GM12872 (cell line): ENCODE measurements at regions not wholly inside any gene's neighbourhood (a gene's known extent, or its start where the extent isn't known, plus 50 kb on each side); places are given as distances from the start of the nearest gene placed in this dataset.

Experiments
- TF ChIP-seq, protein P1 (sequence below): IDR thresholded peaks from 3 replicates; pipeline ENCODE4 v1.5.1; 2011; ENCODE audit warnings: low read depth, mild to moderate bottlenecking, low read length, moderate library complexity; ENCODE audit not compliant: insufficient read depth

DNA sequence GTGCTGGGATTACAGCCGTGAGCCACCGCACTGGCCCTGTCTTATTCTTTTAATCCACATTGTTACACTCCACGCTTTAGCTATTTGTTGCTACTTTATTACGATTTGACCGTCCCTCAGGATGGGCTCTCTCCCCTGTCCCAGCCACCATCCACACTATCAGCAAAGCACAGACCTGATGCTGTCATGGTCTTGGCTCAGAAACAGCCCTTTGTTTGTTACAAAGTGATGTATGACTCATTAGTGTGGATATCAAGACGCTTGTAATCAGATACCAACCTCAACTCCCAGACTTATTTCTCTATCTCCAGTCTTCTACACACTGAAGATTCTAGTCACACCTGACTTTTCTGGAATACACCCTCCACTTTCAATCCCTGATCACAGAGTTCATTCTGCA is 84.6 kb upstream of the FREM2 start:
- TF ChIP-seq, protein P1, sequence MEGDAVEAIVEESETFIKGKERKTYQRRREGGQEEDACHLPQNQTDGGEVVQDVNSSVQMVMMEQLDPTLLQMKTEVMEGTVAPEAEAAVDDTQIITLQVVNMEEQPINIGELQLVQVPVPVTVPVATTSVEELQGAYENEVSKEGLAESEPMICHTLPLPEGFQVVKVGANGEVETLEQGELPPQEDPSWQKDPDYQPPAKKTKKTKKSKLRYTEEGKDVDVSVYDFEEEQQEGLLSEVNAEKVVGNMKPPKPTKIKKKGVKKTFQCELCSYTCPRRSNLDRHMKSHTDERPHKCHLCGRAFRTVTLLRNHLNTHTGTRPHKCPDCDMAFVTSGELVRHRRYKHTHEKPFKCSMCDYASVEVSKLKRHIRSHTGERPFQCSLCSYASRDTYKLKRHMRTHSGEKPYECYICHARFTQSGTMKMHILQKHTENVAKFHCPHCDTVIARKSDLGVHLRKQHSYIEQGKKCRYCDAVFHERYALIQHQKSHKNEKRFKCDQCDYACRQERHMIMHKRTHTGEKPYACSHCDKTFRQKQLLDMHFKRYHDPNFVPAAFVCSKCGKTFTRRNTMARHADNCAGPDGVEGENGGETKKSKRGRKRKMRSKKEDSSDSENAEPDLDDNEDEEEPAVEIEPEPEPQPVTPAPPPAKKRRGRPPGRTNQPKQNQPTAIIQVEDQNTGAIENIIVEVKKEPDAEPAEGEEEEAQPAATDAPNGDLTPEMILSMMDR, result no peak

DNA sequence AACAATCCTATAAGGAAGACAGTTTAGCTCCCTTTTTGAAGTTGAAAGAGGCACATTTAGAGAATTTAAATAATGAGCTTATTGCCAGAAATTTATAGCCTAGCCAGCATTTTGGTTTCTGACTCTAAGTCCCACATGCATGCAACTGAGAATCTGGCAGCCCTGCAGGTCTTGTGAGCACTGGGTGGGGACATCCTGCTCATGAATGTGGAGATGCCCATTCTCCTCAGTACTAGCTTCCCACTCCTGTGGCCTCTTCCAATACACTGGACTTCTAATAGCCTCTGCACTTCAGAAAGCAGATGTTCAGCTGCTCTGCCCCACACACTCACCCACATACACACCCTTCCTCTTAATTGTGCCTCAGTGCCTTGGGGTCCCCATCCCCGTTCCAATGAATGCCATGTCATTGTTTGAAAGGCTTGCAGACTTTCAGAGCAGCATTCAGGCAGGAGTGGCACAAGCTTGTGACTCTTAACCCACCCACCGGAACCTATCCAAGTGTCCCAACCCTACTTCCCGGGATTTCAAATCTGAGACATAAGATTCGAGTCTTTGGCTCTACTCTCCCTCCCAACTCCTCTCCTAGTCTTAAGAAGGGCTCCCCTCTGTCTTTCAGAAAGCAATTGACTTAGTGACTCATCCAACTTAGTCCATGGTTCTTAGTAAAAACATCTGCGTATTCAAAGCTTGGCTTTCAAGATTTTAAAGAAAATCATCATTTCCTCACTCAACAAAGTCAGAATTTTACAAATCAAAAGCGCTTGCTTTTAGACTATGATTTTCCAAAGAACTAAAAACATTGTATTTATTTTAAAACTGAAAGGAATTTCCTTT is 80.0 kb upstream of the FREM2 start:
- TF ChIP-seq, protein P1, result no peak

DNA sequence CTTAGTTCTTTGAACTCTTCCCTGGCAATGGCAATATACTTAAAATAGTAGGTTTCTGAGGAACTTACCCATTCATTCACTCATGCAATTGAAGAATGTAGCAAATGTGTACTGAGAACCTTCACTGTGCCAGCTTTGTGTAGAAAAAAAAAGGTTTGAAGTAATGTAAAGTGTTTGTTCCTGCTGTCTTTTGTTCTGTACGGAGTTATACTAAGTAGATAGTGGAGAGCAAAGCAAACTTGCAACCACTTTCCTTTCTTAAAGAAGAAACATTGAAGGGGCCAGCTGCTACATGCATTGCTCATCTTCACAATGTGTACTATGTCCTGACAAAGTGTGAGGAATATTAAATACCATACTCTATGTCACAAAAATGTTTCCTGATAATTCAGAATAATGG is 68.9 kb upstream of the FREM2 start:
- TF ChIP-seq, protein P1, result no peak

DNA sequence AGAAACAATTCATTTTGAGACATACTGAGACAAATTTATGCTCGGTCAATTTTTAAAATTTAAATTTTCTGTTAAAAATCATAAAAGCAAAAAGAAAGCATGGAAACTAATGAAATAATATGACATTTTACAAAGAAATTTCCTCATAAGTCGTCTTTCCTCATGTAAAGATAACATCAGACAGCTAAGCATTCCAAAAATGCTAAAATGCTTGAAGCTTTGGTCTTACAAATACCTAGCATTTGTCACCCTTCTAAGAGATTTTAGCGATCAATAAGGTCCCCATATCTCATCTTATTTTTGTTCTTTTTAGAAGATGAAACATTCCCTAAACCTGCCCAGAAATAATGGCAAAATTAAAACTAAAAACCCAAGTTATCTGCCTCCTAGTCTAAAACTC is 68.5 kb upstream of the FREM2 start:
- TF ChIP-seq, protein P1, result no peak

DNA sequence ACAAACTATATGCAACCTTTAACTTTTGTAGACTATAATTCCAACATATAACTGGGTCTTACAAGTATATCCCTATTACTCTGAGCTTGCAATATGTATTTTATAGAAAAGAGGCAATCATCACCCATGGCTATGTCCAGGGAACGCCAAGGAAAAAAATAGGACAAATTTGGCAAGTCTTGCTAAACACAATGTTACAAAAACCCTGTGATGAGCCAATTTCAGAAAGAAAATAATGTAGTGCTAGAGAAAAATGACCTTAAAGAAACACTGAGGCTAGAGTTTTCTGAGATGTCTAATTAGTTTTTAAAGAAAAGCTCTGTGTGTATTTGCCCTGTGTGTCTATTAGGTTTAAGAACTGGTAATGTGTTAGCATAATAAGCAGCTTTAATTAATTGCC is 68.0 kb upstream of the FREM2 start:
- TF ChIP-seq, protein P1, result no peak

DNA sequence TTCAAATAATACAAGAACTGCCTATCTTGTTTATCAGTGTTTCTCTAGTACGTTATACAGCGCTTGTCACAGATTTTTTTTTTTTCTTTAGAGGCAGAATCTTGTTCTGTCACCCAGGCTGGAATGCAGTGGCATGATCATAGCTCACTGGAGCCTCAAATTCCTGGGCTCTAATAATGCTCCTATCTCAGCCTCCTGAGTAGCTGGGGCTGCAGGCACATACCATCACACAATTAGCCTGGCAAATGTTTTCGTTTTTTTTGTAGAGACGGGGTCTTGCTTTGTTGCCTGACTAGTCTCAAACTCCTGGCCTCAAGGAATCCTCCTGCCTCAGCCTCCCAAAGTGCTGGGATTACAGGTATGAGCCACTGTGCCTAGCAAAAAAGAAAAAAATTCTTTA is 66.0 kb upstream of the FREM2 start:
- TF ChIP-seq, protein P1, result no peak

DNA sequence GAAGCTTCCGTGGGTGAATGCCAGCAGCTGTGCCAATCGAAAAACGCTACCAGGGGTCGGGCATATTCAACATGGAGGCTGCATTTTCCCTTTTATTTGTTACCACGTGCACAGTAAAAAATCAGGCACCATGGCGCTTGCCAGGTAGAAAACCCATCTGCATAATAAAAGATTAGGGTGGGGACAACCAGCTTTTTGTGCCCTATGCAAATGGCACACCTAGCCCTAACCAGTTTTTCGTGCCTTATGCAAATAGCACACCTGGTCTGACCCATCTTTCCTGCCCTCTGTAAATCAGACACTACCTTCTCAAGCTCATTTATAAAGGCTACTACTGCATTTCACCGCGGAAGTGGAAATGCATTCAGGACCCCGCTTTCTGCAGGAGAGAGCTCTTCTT is 62.1 kb upstream of the FREM2 start:
- TF ChIP-seq, protein P1, result no peak

DNA sequence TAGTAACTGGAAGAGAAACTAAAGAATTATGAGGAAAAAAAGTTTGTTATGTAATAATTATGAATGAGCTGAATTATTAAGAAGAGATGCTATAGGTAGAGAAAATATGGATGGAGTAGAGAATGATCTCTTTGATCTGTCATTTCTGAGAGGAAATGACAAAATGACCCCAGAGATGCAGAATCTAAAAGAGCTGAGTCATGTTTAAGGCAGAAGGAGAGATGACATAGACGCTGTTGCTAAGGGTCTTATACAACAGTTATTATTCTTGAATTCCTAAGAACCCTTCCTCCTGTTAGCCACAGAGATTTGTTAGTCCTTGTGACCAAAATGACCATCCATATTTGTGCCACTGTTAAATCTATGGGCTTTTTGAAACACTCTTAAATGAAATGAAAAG is 58.3 kb upstream of the FREM2 start:
- TF ChIP-seq, protein P1, result no peak
